Mesenchymal stem cell (in vitro differentiated cells and primary cell): ENCODE measurements at regions not wholly inside any gene's neighbourhood (a gene's known extent, or its start where the extent isn't known, plus 50 kb on each side); places are given as distances from the start of the nearest gene placed in this dataset.

Source experiments
- DNase-seq: peaks from one replicate; pipeline ENCODE4 v3.0.0-alpha.2; 2013
- H2AFZ ChIP-seq: one replicate; pipeline ENCODE4 v1.6.1; 2013; ENCODE audit warnings: low read depth, mild to moderate bottlenecking, control low read depth, inconsistent platforms, low read length, moderate library complexity
- H2AK5ac ChIP-seq: 2 replicates; pipeline ENCODE4 v1.6.1; 2013; ENCODE audit warnings: low read length, moderate library complexity, mild to moderate bottlenecking, inconsistent platforms; ENCODE audit not compliant: severe bottlenecking
- H2BK120ac ChIP-seq: one replicate; pipeline ENCODE4 v1.6.1; 2013; ENCODE audit warnings: low read depth, mild to moderate bottlenecking, inconsistent platforms, low read length, moderate library complexity
- H2BK12ac ChIP-seq, 2 experiments: one replicate each; pipeline ENCODE4 v1.6.1; 2013; ENCODE audit warnings: inconsistent platforms in 2 of 2, low read length in 2 of 2, mild to moderate bottlenecking in 2 of 2, moderate library complexity in 2 of 2, control low read depth in 1 of 2
- H2BK15ac ChIP-seq: one replicate; pipeline ENCODE4 v1.6.1; 2013; ENCODE audit warnings: mild to moderate bottlenecking, low read depth, inconsistent platforms; ENCODE audit not compliant: poor library complexity, severe bottlenecking
- H2BK5ac ChIP-seq: 2 replicates; pipeline ENCODE4 v1.6.1; 2013; ENCODE audit warnings: low read depth, mild to moderate bottlenecking, low read length, control low read depth, inconsistent platforms; ENCODE audit not compliant: poor library complexity, severe bottlenecking
- H3K14ac ChIP-seq, 2 experiments: one replicate each; pipeline ENCODE4 v1.6.1; 2013; ENCODE audit warnings: inconsistent platforms in 2 of 2, low read length in 2 of 2, control low read depth in 1 of 2, mild to moderate bottlenecking in 1 of 2, moderate library complexity in 1 of 2
- H3K18ac ChIP-seq, 2 experiments: one replicate each; pipeline ENCODE4 v1.6.1; 2013; ENCODE audit warnings: inconsistent platforms in 2 of 2, low read length in 2 of 2, control low read depth in 1 of 2, low read depth in 1 of 2, mild to moderate bottlenecking in 1 of 2
- H3K23ac ChIP-seq, 2 experiments: one replicate each; pipeline ENCODE4 v1.6.1; 2013; ENCODE audit warnings: inconsistent platforms in 2 of 2, low read length in 2 of 2, mild to moderate bottlenecking in 2 of 2, moderate library complexity in 2 of 2, control low read depth in 1 of 2
- H3K27ac ChIP-seq: 2 replicates; pipeline ENCODE4 v1.5.1; 2013; ENCODE audit warnings: mild to moderate bottlenecking, moderate library complexity, low read length, control low read depth, inconsistent platforms; ENCODE audit not compliant: poor library complexity, severe bottlenecking
- H3K27me3 ChIP-seq, 2 experiments: 2 replicates each; pipeline versions ENCODE4 v1.6.1 to v1.7.0; 2013; ENCODE audit warnings: low read length in 2 of 2, mild to moderate bottlenecking in 2 of 2, moderate library complexity in 2 of 2, control low read depth in 1 of 2, inconsistent platforms in 1 of 2; ENCODE audit not compliant: control insufficient read depth in 1 of 2, insufficient read depth in 1 of 2
- H3K36me3 ChIP-seq, 2 experiments: 2 replicates each; pipeline versions ENCODE4 v1.6.1 to v1.7.0; 2013; ENCODE audit warnings: low read length in 2 of 2, control low read depth in 1 of 2, inconsistent platforms in 1 of 2, low read depth in 1 of 2, mild to moderate bottlenecking in 1 of 2; ENCODE audit not compliant: insufficient read depth in 2 of 2, control insufficient read depth in 1 of 2
- H3K4ac ChIP-seq, 2 experiments: one replicate each; pipeline ENCODE4 v1.6.1; 2013; ENCODE audit warnings: inconsistent platforms in 2 of 2, low read length in 2 of 2, mild to moderate bottlenecking in 2 of 2, moderate library complexity in 2 of 2, control low read depth in 1 of 2, low read depth in 1 of 2
- H3K4me1 ChIP-seq: 2 replicates; pipeline ENCODE4 v1.6.1; 2013; ENCODE audit warnings: low read depth, low read length, control low read depth; ENCODE audit not compliant: control insufficient read depth, insufficient read depth
- H3K4me2 ChIP-seq: 2 replicates; pipeline ENCODE4 v1.6.1; 2013; ENCODE audit warnings: low read length, mild to moderate bottlenecking, inconsistent platforms; ENCODE audit not compliant: poor library complexity, severe bottlenecking
- H3K4me3 ChIP-seq, 2 experiments: 2 replicates each; pipeline versions ENCODE4 v1.5.1 to v1.7.0; 2013; ENCODE audit warnings: low read length in 2 of 2, mild to moderate bottlenecking in 2 of 2, control low read depth in 1 of 2, low read depth in 1 of 2; ENCODE audit not compliant: insufficient read depth in 1 of 2
- H3K79me1 ChIP-seq: replicated peaks from 2 replicates; pipeline ENCODE4 v1.6.1; 2013; ENCODE audit warnings: mild to moderate bottlenecking, control low read depth, low read length, inconsistent platforms; ENCODE audit not compliant: poor library complexity, severe bottlenecking
- H3K9ac ChIP-seq: 2 replicates; pipeline ENCODE4 v1.7.0; 2013; ENCODE audit warnings: mild to moderate bottlenecking, low read length, moderate library complexity
- H3K9me3 ChIP-seq: 2 replicates; pipeline ENCODE4 v1.7.0; 2013; ENCODE audit warnings: mild to moderate bottlenecking, low read length; ENCODE audit not compliant: control insufficient read depth
- H4K8ac ChIP-seq: one replicate; pipeline ENCODE4 v1.6.1; 2013; ENCODE audit warnings: inconsistent platforms, mild to moderate bottlenecking, low read length, moderate library complexity
- H4K91ac ChIP-seq: one replicate; pipeline ENCODE4 v1.6.1; 2013; ENCODE audit warnings: mild to moderate bottlenecking, low read length, inconsistent platforms
- WGBS: methylation state at CpG from one replicate; pipeline ENCODE4 v1.1.7; 2013; ENCODE audit warnings: mixed read lengths; 5-methylcytosine and 5-hydroxymethylcytosine counted together

DNA sequence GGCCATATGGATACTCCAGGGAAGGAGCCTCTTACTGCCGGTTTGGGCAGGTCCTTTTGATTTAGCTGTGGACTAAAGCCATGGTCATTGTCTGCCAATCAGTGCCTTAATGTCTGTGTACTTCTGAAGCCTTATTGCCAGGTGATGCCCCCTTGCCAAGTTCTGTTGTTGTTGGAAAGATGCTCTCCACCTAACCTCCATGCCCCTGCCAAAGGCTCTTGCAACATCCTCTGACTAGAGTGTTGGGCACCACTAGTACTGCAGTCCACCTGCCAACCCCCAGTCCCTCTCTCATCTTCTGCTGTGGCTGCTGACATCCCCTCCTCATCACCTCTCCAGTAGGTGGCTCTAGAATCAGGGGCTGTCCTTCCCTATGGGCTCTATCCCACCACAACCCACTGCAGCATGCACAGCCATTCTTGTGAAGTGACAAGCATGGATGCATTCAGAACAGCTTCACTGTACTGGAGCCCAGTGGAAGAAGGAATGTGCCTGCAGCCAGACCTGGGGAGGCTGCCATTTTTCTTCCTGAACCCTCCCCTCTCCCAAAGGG, 375.3 kb upstream of the CDH5 start:
- Histone ChIP-seq H3K27ac (no peak overlapping the region), H3K23ac (no peak overlapping the region), H3K4me3 (no peak overlapping the region), H2BK5ac (no peak overlapping the region), H3K9me3 (peaks cover 8% of the 10 kb centered on the region), H3K4me1 (peaks cover 3% of the 10 kb centered on the region), H2AFZ (no peak overlapping the region), H3K4ac (no peak overlapping the region), H4K8ac (peak overlapping the region; percentile 42), H3K27me3 (peaks cover 3 to 10% of the 10 kb centered on the region in 2 experiments), H3K79me1 (no peaks in the 10 kb centered on the region), H3K18ac (peak overlapping the region in 1 of 2 experiments; percentile 30), H2BK12ac (peak overlapping the region in 1 of 2 experiments; percentile 11), H3K4me2 (no peak overlapping the region), H2BK120ac (no peak overlapping the region), H3K9ac (no peak overlapping the region), H2BK15ac (no peak overlapping the region), H4K91ac (no peak overlapping the region), H3K14ac (no peak overlapping the region), H2AK5ac (no peak overlapping the region), H3K36me3 (no peaks in the 10 kb centered on the region)
- no peak for DNase-seq
- 69% methylated on average over 1 of the region's 1 CpG for WGBS

DNA sequence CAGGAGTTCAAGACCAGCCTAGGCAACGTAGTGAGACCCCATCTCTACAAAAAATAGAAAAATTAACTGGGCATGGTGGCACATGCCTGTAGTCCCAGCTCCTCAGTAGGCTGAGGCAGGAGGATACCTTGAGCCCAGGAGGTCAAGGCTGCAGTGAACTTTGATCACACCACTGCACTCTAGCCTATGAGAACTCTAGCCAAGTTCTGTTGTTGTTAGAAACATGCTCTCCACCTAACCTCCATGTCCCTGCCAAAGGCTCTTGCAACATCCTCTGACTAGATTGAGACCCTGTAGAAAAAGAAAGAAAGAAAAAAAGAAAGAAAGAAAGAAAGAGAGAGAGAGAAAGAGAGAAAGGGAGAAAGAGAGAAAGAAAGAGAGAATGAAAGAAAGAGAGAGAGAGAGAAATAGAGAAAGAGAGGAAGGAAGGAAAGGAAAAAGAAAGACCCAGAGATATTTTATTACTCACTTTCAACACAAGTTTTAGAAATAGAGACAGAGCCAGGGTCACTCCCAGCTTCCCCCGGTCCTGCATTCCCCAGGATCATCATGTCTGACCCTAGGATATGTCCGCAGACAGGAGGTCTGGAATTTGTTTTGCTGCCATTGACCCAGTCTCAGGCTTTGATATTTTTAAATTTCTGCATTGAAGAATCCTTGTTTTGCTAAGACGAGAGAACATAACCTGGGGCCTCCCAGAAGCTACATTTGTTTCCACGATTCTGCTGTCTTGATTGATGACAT, 376.5 kb upstream of the CDH5 start:
- no peak for DNase-seq
- H2BK120ac ChIP-seq = no peak overlapping the region
- no peaks in the 10 kb centered on the region for H3K36me3 ChIP-seq
- peaks cover 11% of the 10 kb centered on the region for H3K9me3 ChIP-seq
- no peak overlapping the region for H3K14ac ChIP-seq
- peaks cover 3% of the 10 kb centered on the region for H3K4me1 ChIP-seq
- 76% methylated on average over 5 of the region's 5 CpGs for WGBS
- no peak overlapping the region for H2AK5ac ChIP-seq
- H2BK12ac ChIP-seq = no peak overlapping the region
- no peak overlapping the region for H2BK15ac ChIP-seq
- no peak overlapping the region for H3K18ac ChIP-seq
- H3K27ac ChIP-seq = no peak overlapping the region
- H3K27me3 ChIP-seq = peaks cover 3 to 13% of the 10 kb centered on the region in 2 experiments
- no peak overlapping the region for H3K4me2 ChIP-seq
- H3K4me3 ChIP-seq = no peak overlapping the region
- no peak overlapping the region for H4K8ac ChIP-seq
- H3K9ac ChIP-seq = no peak overlapping the region
- no peak overlapping the region for H4K91ac ChIP-seq
- no peaks in the 10 kb centered on the region for H3K79me1 ChIP-seq
- H3K4ac ChIP-seq = no peak overlapping the region
- H3K23ac ChIP-seq = no peak overlapping the region
- H2BK5ac ChIP-seq = no peak overlapping the region
- no peak overlapping the region for H2AFZ ChIP-seq

DNA sequence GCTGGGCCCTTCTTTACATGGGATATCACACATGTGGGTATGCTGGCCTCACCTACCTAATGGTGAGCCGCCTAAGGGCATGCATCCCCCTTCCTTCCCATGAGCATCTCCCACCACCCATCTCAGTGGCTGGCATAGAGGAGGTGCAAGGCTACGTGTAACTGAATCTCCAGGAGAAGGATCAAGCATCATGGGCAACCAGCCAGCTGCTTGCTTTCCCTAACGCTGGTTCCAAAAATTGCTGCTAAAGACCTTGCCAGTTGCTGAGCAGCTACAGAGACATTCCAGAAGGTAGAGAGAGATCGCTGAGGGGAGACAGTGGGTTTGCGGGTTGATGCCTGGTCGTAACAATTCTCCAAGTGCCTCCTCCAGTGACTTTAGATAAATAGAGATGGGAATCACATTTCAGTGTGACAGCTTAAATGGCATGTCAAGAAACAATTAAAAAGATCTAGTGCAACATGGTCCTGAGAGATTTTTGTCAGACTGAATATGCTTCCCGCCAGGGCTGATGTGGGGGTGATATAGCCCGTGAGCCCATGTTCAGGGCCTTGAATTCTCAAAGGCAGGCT, 378.4 kb upstream of the CDH5 start:
- Histone ChIP-seq H3K9ac (no peak overlapping the region), H3K36me3 (no peaks in the 10 kb centered on the region), H3K4me1 (peaks cover 3% of the 10 kb centered on the region), H2BK5ac (no peak overlapping the region), H3K18ac (no peak overlapping the region), H3K79me1 (no peaks in the 10 kb centered on the region), H2BK120ac (no peak overlapping the region), H2BK12ac (no peak overlapping the region), H4K8ac (no peak overlapping the region), H3K9me3 (peaks cover 11% of the 10 kb centered on the region), H3K4me3 (no peak overlapping the region), H3K4ac (no peak overlapping the region), H3K27ac (no peak overlapping the region), H2BK15ac (no peak overlapping the region), H3K4me2 (no peak overlapping the region), H3K14ac (no peak overlapping the region), H2AK5ac (no peak overlapping the region), H3K23ac (no peak overlapping the region), H4K91ac (no peak overlapping the region), H2AFZ (no peak overlapping the region), H3K27me3 (peaks cover 3 to 13% of the 10 kb centered on the region in 2 experiments)
- 94% methylated on average over 8 of the region's 8 CpGs for WGBS
- DNase-seq = no peak

DNA sequence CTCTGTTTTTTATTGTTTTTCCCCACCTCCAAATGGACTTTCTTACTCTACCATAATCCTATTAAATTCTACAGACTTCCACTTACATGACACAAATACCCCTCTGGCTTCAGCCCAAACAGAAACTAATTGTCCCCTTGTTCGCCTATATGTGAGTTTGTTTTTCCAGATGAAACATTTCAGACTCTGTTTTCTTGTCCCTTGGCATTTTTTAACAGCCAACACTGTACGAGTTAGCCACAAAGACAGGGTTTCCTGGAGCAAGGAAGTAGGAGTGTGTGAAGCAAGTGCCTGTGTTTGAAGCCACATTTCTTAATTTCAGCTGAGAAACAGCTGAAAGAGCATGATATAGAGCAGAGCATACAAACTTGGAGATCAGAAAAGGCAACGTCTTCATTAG, 382.2 kb upstream of the CDH5 start:
- Histone ChIP-seq H3K79me1 (no peaks in the 10 kb centered on the region), H3K9ac (no peak overlapping the region), H2BK5ac (no peak overlapping the region), H3K4me3 (no peak overlapping the region), H3K18ac (no peak overlapping the region), H3K4me1 (no peaks in the 10 kb centered on the region), H2BK15ac (no peak overlapping the region), H3K27ac (no peak overlapping the region), H3K4ac (no peak overlapping the region), H2BK12ac (no peak overlapping the region), H2BK120ac (no peak overlapping the region), H2AK5ac (no peak overlapping the region), H2AFZ (no peak overlapping the region), H3K36me3 (no peaks in the 10 kb centered on the region), H4K91ac (no peak overlapping the region), H3K9me3 (peaks cover 11% of the 10 kb centered on the region), H3K14ac (no peak overlapping the region), H4K8ac (no peak overlapping the region), H3K27me3 (peaks cover 0 to 13% of the 10 kb centered on the region in 2 experiments), H3K23ac (no peak overlapping the region), H3K4me2 (no peak overlapping the region)
- 43% methylated on average over 3 of the region's 3 CpGs for WGBS
- peak; percentile 43 for DNase-seq
